MCF 10A (cell line): ENCODE measurements at regions not wholly inside any gene's neighbourhood (a gene's known extent, or its start where the extent isn't known, plus 50 kb on each side); places are given as distances from the start of the nearest gene placed in this dataset.

Experiments used
- BruUV-seq: library from RNA; stranded (reverse); fragments of 400-500 nt; replicated peaks from 2 replicates; lab custom pipeline; 2021; lab: Mats Ljungman, UMichigan
- CTCF ChIA-PET: fragments of 300-600 bp; sonication (Branson Sonifier 250); formaldehyde crosslinking; extraction: SDS; loops from one replicate; lab custom pipeline; 2021; ENCODE audit warnings: antibody characterized with exemption, inconsistent platforms; lab: Yijun Ruan, JAX
- POLR2A ChIA-PET: fragments of 300-600, 350-650 bp; sonication (Branson Sonifier 250); formaldehyde crosslinking; extraction: SDS; loops from one replicate; lab custom pipeline; 2020; ENCODE audit warnings: antibody characterized with exemption, inconsistent platforms; lab: Yijun Ruan, JAX
- DNase-seq: peaks from one replicate; pipeline ENCODE4 v3.0.0-alpha.2; 2018; ENCODE audit not compliant: unreplicated experiment
- H3K27ac Mint-ChIP-seq: one replicate; pipeline ENCODE4 v1.8.0; 2022; ENCODE audit warnings: mild to moderate bottlenecking, low read depth, mixed read lengths; ENCODE audit not compliant: unreplicated experiment
- H3K27me3 Mint-ChIP-seq: one replicate; pipeline ENCODE4 v1.8.0; 2022; ENCODE audit warnings: mixed read lengths; ENCODE audit not compliant: insufficient read depth, unreplicated experiment
- H3K36me3 Mint-ChIP-seq: one replicate; pipeline ENCODE4 v1.8.0; 2022; ENCODE audit warnings: mild to moderate bottlenecking, moderate library complexity, mixed read lengths; ENCODE audit not compliant: insufficient read depth, unreplicated experiment
- H3K4me1 Mint-ChIP-seq: one replicate; pipeline ENCODE4 v1.8.0; 2022; ENCODE audit warnings: mixed read lengths; ENCODE audit not compliant: insufficient read depth, unreplicated experiment
- H3K4me3 Mint-ChIP-seq: one replicate; pipeline ENCODE4 v1.8.0; 2022; ENCODE audit warnings: mild to moderate bottlenecking, moderate library complexity, mixed read lengths; ENCODE audit not compliant: unreplicated experiment
- H3K9me3 Mint-ChIP-seq: one replicate; pipeline ENCODE4 v1.8.0; 2022; ENCODE audit warnings: mixed read lengths; ENCODE audit not compliant: unreplicated experiment
- intact Hi-C: fragments of 100-400 bp; cut with micrococcal nuclease; formaldehyde crosslinking; loops from 2 replicates; pipeline ENCODE4 v1.14.1; 2022
- TF ChIP-seq, protein P1 (sequence below): fragments of 200-600 bp; IDR thresholded peaks from one replicate; pipeline ENCODE4 v1.8.0; 2022; ENCODE audit warnings: antibody characterized with exemption, mild to moderate bottlenecking; ENCODE audit not compliant: unreplicated experiment

DNA sequence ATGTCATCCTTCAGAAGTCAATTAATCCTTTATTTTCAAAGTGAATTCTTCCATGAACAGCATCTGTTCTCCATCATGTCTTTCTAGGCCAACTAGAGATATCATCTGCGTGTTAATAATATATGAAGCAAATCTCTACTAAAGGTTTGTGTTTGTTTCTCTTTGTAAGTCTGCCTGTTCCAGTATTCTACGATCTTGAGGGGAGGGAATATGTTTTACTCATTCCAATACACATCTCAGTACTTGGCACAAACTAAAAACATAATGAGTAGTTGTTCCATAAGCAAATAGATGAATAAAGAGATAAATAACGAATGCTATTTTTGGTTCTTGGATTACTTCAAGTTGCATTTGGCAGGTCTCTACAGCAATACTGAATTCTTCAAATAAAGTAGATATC lies 470.7 kb upstream of the GRIN3A start:
- DNase-seq: no peak
- Mint-ChIP-seq H3K4me3 (no peak overlapping the region), H3K27me3 (peaks cover 87% of the 10 kb centered on the region), H3K36me3 (no peaks in the 10 kb centered on the region), H3K9me3 (no peaks in the 10 kb centered on the region), H3K4me1 (no peaks in the 10 kb centered on the region), H3K27ac (no peak overlapping the region)
- TF ChIP-seq, protein P1, sequence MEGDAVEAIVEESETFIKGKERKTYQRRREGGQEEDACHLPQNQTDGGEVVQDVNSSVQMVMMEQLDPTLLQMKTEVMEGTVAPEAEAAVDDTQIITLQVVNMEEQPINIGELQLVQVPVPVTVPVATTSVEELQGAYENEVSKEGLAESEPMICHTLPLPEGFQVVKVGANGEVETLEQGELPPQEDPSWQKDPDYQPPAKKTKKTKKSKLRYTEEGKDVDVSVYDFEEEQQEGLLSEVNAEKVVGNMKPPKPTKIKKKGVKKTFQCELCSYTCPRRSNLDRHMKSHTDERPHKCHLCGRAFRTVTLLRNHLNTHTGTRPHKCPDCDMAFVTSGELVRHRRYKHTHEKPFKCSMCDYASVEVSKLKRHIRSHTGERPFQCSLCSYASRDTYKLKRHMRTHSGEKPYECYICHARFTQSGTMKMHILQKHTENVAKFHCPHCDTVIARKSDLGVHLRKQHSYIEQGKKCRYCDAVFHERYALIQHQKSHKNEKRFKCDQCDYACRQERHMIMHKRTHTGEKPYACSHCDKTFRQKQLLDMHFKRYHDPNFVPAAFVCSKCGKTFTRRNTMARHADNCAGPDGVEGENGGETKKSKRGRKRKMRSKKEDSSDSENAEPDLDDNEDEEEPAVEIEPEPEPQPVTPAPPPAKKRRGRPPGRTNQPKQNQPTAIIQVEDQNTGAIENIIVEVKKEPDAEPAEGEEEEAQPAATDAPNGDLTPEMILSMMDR: no peak
- CTCF ChIA-PET: no interaction called here
- POLR2A ChIA-PET: no interaction called here
- no TSS peak for BruUV-seq
- intact Hi-C loops: no loop called here

DNA sequence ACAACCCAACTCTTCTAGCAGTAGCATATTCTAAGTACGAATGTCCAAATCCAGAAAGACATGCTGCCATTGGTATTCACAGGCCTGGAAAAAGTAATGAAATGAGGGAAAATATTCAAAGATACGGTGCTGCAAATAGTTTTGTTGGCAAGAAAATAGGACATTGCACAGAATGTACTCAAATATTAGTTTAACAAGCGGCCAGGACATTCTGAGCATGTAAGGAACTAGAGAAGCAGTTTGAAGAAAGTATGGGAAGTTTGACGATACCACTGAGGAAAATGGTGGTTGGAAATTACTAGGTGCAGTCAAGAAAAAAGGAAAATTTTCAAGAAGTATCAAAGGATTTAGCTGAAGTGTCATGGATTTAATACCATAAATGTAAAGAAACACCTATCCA lies 468.0 kb upstream of the GRIN3A start:
- H3K36me3 Mint-ChIP-seq: no peaks in the 10 kb centered on the region
- intact Hi-C loops: no loop called here
- no peak for DNase-seq
- no TSS peak for BruUV-seq
- CTCF ChIA-PET: no interaction called here
- no peak overlapping the region for H3K4me3 Mint-ChIP-seq
- TF ChIP-seq, protein P1: no peak
- peaks cover 88% of the 10 kb centered on the region for H3K27me3 Mint-ChIP-seq
- no peaks in the 10 kb centered on the region for H3K4me1 Mint-ChIP-seq
- H3K27ac Mint-ChIP-seq: no peak overlapping the region
- no peaks in the 10 kb centered on the region for H3K9me3 Mint-ChIP-seq
- POLR2A ChIA-PET: no interaction called here

DNA sequence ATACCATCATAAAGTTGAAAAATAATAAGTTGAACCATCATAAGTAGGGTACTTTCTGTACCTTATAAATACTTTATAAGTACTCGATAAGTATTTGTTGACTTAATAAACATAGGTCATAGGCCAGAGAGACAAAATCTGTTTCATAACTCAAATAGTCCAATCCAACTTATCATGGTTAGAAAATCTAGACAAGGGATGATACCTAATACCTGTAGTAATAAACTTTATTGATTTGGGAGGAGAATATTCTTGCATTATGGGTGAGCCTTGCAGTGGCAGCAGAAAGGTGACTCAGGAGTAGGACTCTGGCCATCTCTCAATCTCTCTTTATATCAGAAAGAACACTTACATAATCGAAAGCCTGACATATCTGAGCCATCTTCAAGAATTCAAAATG lies 466.8 kb upstream of the GRIN3A start:
- H3K36me3 Mint-ChIP-seq: no peaks in the 10 kb centered on the region
- H3K27me3 Mint-ChIP-seq: peaks cover 88% of the 10 kb centered on the region
- no peak overlapping the region for H3K4me3 Mint-ChIP-seq
- TF ChIP-seq, protein P1: no peak
- BruUV-seq: no TSS peak
- POLR2A ChIA-PET: no interaction called here
- H3K27ac Mint-ChIP-seq: no peak overlapping the region
- intact Hi-C loops: no loop called here
- no peak for DNase-seq
- CTCF ChIA-PET: interaction anchor here (0.5 kb wide), 1 partner anchor 1851 kb away, joined by 3 read pairs; no protein-coding TSS in a partner anchor
- H3K9me3 Mint-ChIP-seq: no peaks in the 10 kb centered on the region
- H3K4me1 Mint-ChIP-seq: no peaks in the 10 kb centered on the region

DNA sequence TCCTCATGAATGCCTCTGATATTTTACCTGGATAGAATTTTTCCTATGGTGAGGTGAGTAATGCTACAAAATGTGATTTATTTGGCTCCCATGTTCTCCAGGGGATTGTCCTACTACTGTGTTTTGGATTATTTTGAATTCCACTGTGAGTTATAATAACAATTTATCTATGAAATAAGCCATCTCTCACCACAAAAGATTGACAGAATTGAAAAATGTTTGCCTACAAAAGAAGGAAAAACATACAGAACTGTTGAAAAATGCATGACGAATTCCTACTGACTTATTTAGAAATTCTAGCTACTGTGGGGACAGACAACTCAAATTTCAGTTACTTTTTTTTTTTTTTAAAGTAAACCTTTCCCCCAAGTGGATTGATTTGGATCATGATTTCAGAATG lies 463.7 kb upstream of the GRIN3A start:
- DNase-seq: no peak
- ChIA-PET POLR2A (no interaction called here), CTCF (no interaction called here)
- Mint-ChIP-seq H3K4me1 (no peaks in the 10 kb centered on the region), H3K36me3 (no peaks in the 10 kb centered on the region), H3K27ac (no peak overlapping the region), H3K9me3 (no peaks in the 10 kb centered on the region), H3K4me3 (no peak overlapping the region), H3K27me3 (peaks cover 100% of the 10 kb centered on the region)
- TF ChIP-seq, protein P1: no peak
- no TSS peak for BruUV-seq
- intact Hi-C loops: no loop called here
